Uterus (tissue), 3 donors: ENCODE measurements at regions not wholly inside any gene's neighbourhood (a gene's known extent, or its start where the extent isn't known, plus 50 kb on each side); places are given as distances from the start of the nearest gene placed in this dataset.

Experiments used
- DNase-seq, 2 donors: peaks; one replicate each; pipeline ENCODE4 v3.0.0-alpha.2; 2019 to 2020
- H3K27ac ChIP-seq, 2 donors: fragments of 200-600 bp; sonication (generic); 1 replicate in 1 of 2; 2 replicates in 1 of 2; pipeline ENCODE4 v1.5.1; 2016 to 2018
- H3K27me3 ChIP-seq, 2 donors: fragments of 200-600 bp; sonication (generic); one replicate each; pipeline ENCODE4 v1.5.1; 2018 to 2019; ENCODE audit warnings: control low read depth in 1 of 2
- H3K36me3 ChIP-seq, 2 donors: fragments of 200-600 bp; sonication (generic); one replicate each; pipeline ENCODE4 v1.5.1; 2019; ENCODE audit warnings: control low read depth in 1 of 2
- H3K4me1 ChIP-seq, 2 donors: fragments of 200-600 bp; sonication (generic); one replicate each; pipeline ENCODE4 v1.5.1; 2018 to 2019; ENCODE audit warnings: control low read depth in 1 of 2
- H3K4me3 ChIP-seq, 2 donors: fragments of 200-600 bp; sonication (generic); 1 replicate in 1 of 2; 2 replicates in 1 of 2; pipeline ENCODE4 v1.5.1; 2018 to 2019; ENCODE audit warnings: mild to moderate bottlenecking in 1 of 2
- H3K9me3 ChIP-seq, 2 donors: fragments of 200-600 bp; sonication (generic); one replicate each; pipeline ENCODE4 v1.5.1; 2019; ENCODE audit warnings: control low read depth in 1 of 2
- POLR2A ChIP-seq, 2 donors: fragments of 450-650 bp; IDR thresholded peaks; one replicate each; pipeline ENCODE4 v1.6.1; 2016; ENCODE audit warnings: antibody characterized with exemption in 2 of 2, mild to moderate bottlenecking in 1 of 2, moderate library complexity in 1 of 2
- intact Hi-C: fragments of 100-400 bp; cut with DNase I; formaldehyde crosslinking; loops from one replicate; pipeline ENCODE4 v1.15.1; 2023; ENCODE audit warnings: low total_unique reads
- TF ChIP-seq, protein P1 (sequence below), 4 experiments: fragments of 200-600 bp in 2 of 4; fragments of 450-650 bp in 2 of 4; sonication (generic) in 2 of 4; IDR thresholded peaks; one replicate each; pipeline ENCODE4 v1.5.1; 2016 to 2019; ENCODE audit warnings: antibody characterized with exemption in 4 of 4, mild to moderate bottlenecking in 2 of 4, moderate library complexity in 1 of 4
- donor health status: DM: yes; HTN: yes; CAD: no.

DNA sequence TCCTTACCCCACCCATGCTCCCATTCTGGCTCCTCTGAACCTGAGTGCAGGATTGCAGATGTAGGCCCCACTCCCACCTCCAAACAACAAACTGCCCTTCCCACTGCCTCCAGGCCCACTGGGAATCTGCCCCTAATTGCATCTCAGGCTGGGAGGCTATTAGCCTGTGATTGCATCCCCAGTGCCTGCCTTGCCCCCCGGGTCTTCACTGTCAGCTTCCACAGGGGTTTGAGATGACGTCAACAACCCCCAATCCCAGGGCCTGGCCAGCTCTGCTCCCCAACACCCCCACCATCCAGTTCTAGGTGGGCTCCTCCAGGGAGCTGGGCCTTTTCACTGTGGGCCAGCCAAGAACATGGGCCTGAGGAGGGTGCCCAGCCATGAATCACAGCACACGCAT, 91.5 kb downstream of the PCDH1 start:
- TF ChIP-seq POLR2A (IDR thresholded peaks at IDR 0.05), result no peak
- TF ChIP-seq, protein P1, sequence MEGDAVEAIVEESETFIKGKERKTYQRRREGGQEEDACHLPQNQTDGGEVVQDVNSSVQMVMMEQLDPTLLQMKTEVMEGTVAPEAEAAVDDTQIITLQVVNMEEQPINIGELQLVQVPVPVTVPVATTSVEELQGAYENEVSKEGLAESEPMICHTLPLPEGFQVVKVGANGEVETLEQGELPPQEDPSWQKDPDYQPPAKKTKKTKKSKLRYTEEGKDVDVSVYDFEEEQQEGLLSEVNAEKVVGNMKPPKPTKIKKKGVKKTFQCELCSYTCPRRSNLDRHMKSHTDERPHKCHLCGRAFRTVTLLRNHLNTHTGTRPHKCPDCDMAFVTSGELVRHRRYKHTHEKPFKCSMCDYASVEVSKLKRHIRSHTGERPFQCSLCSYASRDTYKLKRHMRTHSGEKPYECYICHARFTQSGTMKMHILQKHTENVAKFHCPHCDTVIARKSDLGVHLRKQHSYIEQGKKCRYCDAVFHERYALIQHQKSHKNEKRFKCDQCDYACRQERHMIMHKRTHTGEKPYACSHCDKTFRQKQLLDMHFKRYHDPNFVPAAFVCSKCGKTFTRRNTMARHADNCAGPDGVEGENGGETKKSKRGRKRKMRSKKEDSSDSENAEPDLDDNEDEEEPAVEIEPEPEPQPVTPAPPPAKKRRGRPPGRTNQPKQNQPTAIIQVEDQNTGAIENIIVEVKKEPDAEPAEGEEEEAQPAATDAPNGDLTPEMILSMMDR (IDR thresholded peaks at IDR 0.05), result no peak
- Histone ChIP-seq H3K9me3 (no peaks in the 10 kb centered on the region), H3K4me1 (no peaks in the 10 kb centered on the region), H3K27ac (no peak overlapping the region), H3K4me3 (no peak overlapping the region), H3K27me3 (no peaks in the 10 kb centered on the region), H3K36me3 (no peaks in the 10 kb centered on the region)
- no peak for DNase-seq
- intact Hi-C loops, result no loop called here

DNA sequence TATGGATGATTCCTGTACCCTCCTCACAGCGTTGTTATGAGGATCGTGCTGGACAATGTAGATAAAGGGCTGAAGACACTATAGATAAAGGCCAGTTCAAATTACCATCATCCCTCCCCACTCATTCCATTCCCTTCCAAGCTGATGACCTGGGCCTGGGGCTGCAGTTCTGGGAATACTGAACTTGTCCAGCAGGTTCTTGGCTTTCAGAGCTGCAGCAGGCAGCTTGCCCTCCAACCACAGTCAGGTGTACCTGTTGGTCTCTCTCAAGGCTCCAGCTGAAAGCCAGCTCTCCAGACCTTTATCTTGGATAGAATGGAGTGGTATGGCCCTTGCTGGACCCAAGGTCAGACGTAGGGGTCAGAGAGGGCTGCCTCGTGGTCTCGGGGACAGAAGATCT, 92.5 kb downstream of the PCDH1 start:
- no peak overlapping the region for H3K4me3 ChIP-seq
- intact Hi-C loops, result no loop called here
- DNase-seq, result no peak
- H3K36me3 ChIP-seq, result no peaks in the 10 kb centered on the region
- no peaks in the 10 kb centered on the region for H3K9me3 ChIP-seq
- no peaks in the 10 kb centered on the region for H3K27me3 ChIP-seq
- no peak overlapping the region for H3K27ac ChIP-seq
- H3K4me1 ChIP-seq, result no peaks in the 10 kb centered on the region
- TF ChIP-seq, protein P1 (IDR thresholded peaks at IDR 0.05), result no peak

DNA sequence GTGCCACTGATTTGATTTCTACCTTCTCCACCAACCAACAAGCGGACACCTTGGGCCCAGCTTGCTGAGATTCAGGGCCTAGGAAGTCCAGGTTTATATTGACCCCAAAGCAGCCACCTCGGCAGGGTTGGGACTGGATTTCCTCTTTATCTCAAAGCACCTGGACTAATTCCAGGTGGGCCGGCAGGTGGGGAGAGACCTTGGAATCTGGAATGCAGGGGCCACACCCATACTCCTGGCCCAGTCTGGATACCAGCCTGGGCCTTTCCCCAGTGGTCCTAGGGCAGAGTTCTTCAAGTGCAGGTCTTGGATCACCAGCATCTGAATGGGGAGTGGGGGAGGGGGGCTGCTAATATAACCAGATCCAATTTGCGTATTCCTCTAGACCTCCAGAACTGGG, 93.1 kb downstream of the PCDH1 start:
- no peak for DNase-seq
- no peaks in the 10 kb centered on the region for H3K36me3 ChIP-seq
- intact Hi-C loops, result no loop called here
- no peaks in the 10 kb centered on the region for H3K4me1 ChIP-seq
- no peaks in the 10 kb centered on the region for H3K9me3 ChIP-seq
- H3K27me3 ChIP-seq, result no peaks in the 10 kb centered on the region
- no peak for TF ChIP-seq POLR2A (IDR thresholded peaks at IDR 0.05)
- TF ChIP-seq, protein P1 (IDR thresholded peaks at IDR 0.05), result no peak
- H3K4me3 ChIP-seq, result no peak overlapping the region
- no peak overlapping the region for H3K27ac ChIP-seq

DNA sequence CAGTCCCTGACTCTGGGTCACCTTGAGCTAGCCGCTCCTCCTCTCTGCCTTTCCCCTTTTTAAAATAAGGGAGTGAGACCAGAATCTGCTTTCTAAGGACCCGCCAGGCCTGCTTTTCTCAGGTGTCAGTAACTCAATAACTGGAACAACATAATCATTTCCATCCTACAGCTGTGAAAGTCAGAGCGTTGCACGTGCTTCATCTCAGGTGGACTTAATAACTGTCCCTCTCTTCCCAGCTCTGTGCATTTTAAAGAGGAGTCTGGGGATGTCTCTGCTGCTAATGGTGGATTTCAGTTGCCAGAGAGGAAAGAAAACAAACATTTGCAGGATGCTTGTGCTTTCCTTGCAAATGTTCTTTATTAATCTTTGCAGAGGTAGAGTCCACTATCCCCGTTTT, 93.7 kb downstream of the PCDH1 start:
- no peak overlapping the region for H3K4me3 ChIP-seq
- peaks cover 0 to 4% of the 10 kb centered on the region in 2 donors for H3K4me1 ChIP-seq
- no peak for DNase-seq
- H3K36me3 ChIP-seq, result no peaks in the 10 kb centered on the region
- H3K27ac ChIP-seq, result no peak overlapping the region
- TF ChIP-seq, protein P1 (IDR thresholded peaks at IDR 0.05), result no peak
- no peak for TF ChIP-seq POLR2A (IDR thresholded peaks at IDR 0.05)
- H3K27me3 ChIP-seq, result no peaks in the 10 kb centered on the region
- intact Hi-C loops, result no loop called here
- H3K9me3 ChIP-seq, result no peaks in the 10 kb centered on the region

DNA sequence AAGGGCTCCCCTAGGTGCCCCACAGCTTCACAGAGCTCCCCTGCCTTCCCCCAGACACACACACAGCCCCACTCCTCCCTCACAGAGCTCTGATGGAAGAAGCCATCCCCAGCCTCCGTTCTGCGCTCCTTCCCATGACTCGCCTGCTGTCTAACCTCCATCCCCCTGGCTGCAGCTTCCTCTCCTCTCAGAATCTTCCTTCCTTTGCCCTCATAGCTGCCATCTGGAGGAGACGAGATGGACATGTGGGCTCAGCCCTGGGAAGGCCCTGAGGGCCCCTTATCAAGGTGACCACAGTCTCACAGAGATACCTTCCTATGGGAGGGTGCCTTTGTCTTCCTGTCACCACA, 94.3 kb downstream of the PCDH1 start:
- no peak overlapping the region for H3K4me3 ChIP-seq
- H3K9me3 ChIP-seq, result no peaks in the 10 kb centered on the region
- H3K4me1 ChIP-seq, result peaks cover 2 to 4% of the 10 kb centered on the region in 2 donors
- H3K27ac ChIP-seq, result no peak overlapping the region
- intact Hi-C loops, result no loop called here
- DNase-seq, result no peak
- no peaks in the 10 kb centered on the region for H3K27me3 ChIP-seq
- H3K36me3 ChIP-seq, result no peaks in the 10 kb centered on the region
- TF ChIP-seq POLR2A (IDR thresholded peaks at IDR 0.05), result no peak
- TF ChIP-seq, protein P1 (IDR thresholded peaks at IDR 0.05), result no peak
